Smooth muscle cell (in vitro differentiated cells): ENCODE measurements at regions not wholly inside any gene's neighbourhood (a gene's known extent, or its start where the extent isn't known, plus 50 kb on each side); places are given as distances from the start of the nearest gene placed in this dataset.

Experiments used
- DNase-seq: peaks from one replicate; lab custom pipeline; 2025; ENCODE audit not compliant: unreplicated experiment; lab: John Stamatoyannopoulos, UW
- H2AFZ ChIP-seq: fragments of 200-600 bp; sonication (generic); 2 replicates; pipeline ENCODE4 v1.6.0; 2016; ENCODE audit warnings: antibody characterized with exemption, low read depth, mild to moderate bottlenecking
- H3F3A ChIP-seq: fragments of 200-600 bp; sonication (generic); 2 replicates; pipeline ENCODE4 v1.6.0; 2017; ENCODE audit warnings: antibody characterized with exemption, low read depth
- H3K27ac ChIP-seq: fragments of 200-600 bp; sonication (generic); 2 replicates; pipeline ENCODE4 v1.5.1; 2016; ENCODE audit warnings: low read depth, mild to moderate bottlenecking
- H3K27me3 ChIP-seq: fragments of 200-600 bp; sonication (generic); 2 replicates; pipeline ENCODE4 v1.6.1; 2016; ENCODE audit warnings: low read depth, mild to moderate bottlenecking
- H3K36me3 ChIP-seq: fragments of 200-600 bp; sonication (generic); 2 replicates; pipeline ENCODE4 v1.5.1; 2016; ENCODE audit warnings: low read depth
- H3K4me1 ChIP-seq: fragments of 200-600 bp; sonication (generic); 2 replicates; pipeline ENCODE4 v1.5.1; 2016; ENCODE audit warnings: low read depth
- H3K4me2 ChIP-seq: fragments of 200-600 bp; sonication (generic); 2 replicates; pipeline ENCODE4 v1.6.0; 2016; ENCODE audit warnings: mild to moderate bottlenecking
- H3K4me3 ChIP-seq: fragments of 200-600 bp; sonication (generic); 2 replicates; pipeline ENCODE4 v1.5.1; 2016; ENCODE audit warnings: mild to moderate bottlenecking
- H3K79me2 ChIP-seq: fragments of 200-600 bp; sonication (generic); 2 replicates; pipeline ENCODE4 v1.6.0; 2016; ENCODE audit warnings: low read depth, mild to moderate bottlenecking
- H3K9ac ChIP-seq: fragments of 200-600 bp; sonication (generic); 2 replicates; pipeline ENCODE4 v1.6.0; 2016; ENCODE audit warnings: low read depth
- H3K9me3 ChIP-seq: fragments of 200-600 bp; sonication (generic); replicated peaks from 2 replicates; pipeline ENCODE4 v1.5.1; 2016; ENCODE audit warnings: low read depth
- H4K20me1 ChIP-seq: fragments of 200-600 bp; sonication (generic); 2 replicates; pipeline ENCODE4 v1.6.0; 2016; ENCODE audit warnings: low read depth
- WGBS: methylation state at CpG from one replicate; pipeline ENCODE4 v1.1.7; 2016; ENCODE audit warnings: low lambda C conversion rate; 5-methylcytosine and 5-hydroxymethylcytosine counted together
- TF ChIP-seq, protein P1 (sequence below): fragments of 200-600 bp; sonication (generic); IDR thresholded peaks from 2 replicates; pipeline ENCODE4 v1.5.1; 2017; ENCODE audit warnings: borderline replicate concordance, mild to moderate bottlenecking, antibody characterized with exemption; ENCODE audit not compliant: insufficient read depth, poor library complexity, severe bottlenecking

DNA sequence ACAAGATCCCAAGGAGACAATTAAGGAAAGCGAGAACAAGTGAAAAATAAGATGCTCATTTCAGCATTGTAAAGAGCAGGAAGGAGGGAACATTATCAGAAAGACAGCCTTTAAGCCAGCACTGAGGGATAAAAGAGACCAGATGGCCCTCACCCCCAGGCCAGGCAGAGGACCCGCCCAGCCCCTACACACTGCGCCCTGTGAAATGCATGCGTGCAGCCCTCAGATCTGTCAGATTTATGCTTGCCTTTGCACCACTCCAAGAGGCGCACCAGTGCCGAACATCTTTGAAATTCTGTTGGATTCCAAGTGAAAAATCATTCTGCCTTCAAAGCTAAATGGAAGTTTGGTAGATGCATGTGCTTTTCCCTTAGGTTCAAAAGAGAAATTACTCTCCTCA, 378.0 kb downstream of the MLLT3 start:
- H3K9me3 ChIP-seq, result no peaks in the 10 kb centered on the region
- 22% methylated on average over 6 of the region's 6 CpGs for WGBS
- DNase-seq, result no peak

DNA sequence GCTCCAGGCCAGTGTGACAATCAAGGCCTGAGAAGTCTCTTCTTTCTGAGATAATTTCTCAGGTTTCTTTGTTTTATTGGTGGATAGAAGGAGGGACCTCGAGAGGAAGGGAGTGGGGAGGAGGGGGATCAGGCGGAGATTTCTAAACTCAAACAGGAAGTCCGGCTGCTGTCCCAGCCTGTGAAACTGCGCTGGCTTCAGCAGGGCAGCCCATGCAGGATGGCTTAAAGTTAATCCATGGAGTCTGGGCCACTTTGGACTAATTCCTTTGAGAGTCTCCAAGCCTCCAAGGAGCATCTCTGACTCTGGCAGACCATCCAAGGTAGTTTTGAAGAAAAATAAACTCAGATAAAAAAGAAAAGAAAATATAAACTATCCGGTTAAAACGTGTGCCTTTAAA, 378.5 kb downstream of the MLLT3 start:
- no peak overlapping the region for H3K9ac ChIP-seq
- H3K4me2 ChIP-seq, result peak overlapping the region; percentile 76
- no peaks in the 10 kb centered on the region for H3K27me3 ChIP-seq
- H3K36me3 ChIP-seq, result no peaks in the 10 kb centered on the region
- H4K20me1 ChIP-seq, result no peaks in the 10 kb centered on the region
- no peaks in the 10 kb centered on the region for H3K79me2 ChIP-seq
- no peaks in the 10 kb centered on the region for H3K9me3 ChIP-seq
- H3K4me3 ChIP-seq, result peak overlapping the region; percentile 12
- peak overlapping the region; percentile 36 for H3K27ac ChIP-seq
- peak overlapping the region; percentile 28 for H2AFZ ChIP-seq
- peaks cover 11% of the 10 kb centered on the region for H3K4me1 ChIP-seq
- TF ChIP-seq, protein P1, sequence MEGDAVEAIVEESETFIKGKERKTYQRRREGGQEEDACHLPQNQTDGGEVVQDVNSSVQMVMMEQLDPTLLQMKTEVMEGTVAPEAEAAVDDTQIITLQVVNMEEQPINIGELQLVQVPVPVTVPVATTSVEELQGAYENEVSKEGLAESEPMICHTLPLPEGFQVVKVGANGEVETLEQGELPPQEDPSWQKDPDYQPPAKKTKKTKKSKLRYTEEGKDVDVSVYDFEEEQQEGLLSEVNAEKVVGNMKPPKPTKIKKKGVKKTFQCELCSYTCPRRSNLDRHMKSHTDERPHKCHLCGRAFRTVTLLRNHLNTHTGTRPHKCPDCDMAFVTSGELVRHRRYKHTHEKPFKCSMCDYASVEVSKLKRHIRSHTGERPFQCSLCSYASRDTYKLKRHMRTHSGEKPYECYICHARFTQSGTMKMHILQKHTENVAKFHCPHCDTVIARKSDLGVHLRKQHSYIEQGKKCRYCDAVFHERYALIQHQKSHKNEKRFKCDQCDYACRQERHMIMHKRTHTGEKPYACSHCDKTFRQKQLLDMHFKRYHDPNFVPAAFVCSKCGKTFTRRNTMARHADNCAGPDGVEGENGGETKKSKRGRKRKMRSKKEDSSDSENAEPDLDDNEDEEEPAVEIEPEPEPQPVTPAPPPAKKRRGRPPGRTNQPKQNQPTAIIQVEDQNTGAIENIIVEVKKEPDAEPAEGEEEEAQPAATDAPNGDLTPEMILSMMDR, result no peak
- no peaks in the 10 kb centered on the region for H3F3A ChIP-seq
- WGBS, result 4% methylated on average over 6 of the region's 6 CpGs
- DNase-seq, result no peak

More for the DNA sequence above, 378.0 kb downstream of the MLLT3 start:
- Histone ChIP-seq H3K27ac (peak overlapping the region; percentile 36), H3K36me3 (no peaks in the 10 kb centered on the region), H3K4me3 (peak overlapping the region; percentile 12), H3K79me2 (no peaks in the 10 kb centered on the region), H4K20me1 (no peaks in the 10 kb centered on the region), H3K9ac (no peak overlapping the region), H3F3A (no peaks in the 10 kb centered on the region), H2AFZ (peak overlapping the region; percentile 28), H3K27me3 (no peaks in the 10 kb centered on the region), H3K4me2 (peak overlapping the region; percentile 76), H3K4me1 (peaks cover 11% of the 10 kb centered on the region)
- TF ChIP-seq, protein P1, result no peak

DNA sequence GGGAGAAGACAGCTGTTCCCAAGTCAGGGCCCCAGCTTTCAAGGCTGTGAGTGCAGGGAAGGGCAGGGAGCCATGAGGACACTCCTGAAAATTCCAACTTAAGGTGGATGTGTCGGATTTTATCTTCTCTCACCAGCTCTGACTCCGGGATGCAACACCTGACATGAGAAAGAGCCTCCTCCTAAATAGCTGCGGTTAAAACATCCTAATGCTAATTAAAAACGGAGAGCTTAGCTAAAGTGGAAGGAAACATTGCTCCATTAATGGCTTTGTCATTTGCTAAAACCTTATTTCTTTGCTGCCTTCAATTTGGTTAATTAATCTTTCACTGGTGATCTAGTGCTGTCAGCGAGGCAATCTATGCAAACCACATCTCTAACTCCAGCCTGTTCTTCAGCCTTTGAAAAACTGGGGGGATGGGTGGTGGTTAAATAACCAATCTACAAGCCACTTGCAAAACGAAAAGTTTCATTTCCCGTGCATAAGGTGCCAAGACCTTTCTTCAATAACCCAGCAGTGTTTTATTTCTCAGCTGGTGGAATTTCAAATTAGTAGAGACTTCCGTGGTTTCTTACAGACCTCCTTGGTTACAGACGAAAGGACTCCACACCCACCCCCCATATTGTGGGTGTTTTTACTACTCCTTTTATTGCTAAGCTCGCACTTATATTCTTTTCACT, 379.6 kb downstream of the MLLT3 start:
- Histone ChIP-seq H3K4me3 (no peak overlapping the region), H3K9ac (no peak overlapping the region), H3K4me2 (peak overlapping the region; percentile 30), H2AFZ (no peak overlapping the region), H3F3A (no peaks in the 10 kb centered on the region), H3K79me2 (no peaks in the 10 kb centered on the region), H3K27me3 (no peaks in the 10 kb centered on the region), H3K36me3 (no peaks in the 10 kb centered on the region), H3K27ac (no peak overlapping the region), H3K4me1 (peaks cover 11% of the 10 kb centered on the region), H3K9me3 (no peaks in the 10 kb centered on the region), H4K20me1 (no peaks in the 10 kb centered on the region)
- TF ChIP-seq, protein P1, result no peak
- no peak for DNase-seq
- 45% methylated on average over 10 of the region's 10 CpGs for WGBS

DNA sequence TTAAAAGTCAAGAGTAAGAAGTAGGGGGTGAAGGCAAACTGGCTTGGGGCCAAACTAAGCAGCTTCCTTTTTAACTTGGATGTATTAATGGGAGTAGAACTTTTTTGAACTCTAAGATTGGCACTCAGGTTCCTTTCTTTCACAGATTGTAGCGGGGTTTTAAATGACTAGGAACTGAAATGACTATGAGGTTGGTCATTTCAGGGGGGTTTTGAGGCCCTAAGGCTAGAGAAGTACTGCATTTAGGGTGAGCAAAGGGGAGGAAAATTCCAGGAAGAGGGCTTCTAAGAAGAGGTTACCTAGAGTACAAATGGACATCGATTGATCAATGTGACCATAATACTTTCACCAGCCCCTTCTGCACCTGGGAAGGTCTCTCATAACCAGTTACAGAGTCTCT, 381.8 kb downstream of the MLLT3 start:
- no peaks in the 10 kb centered on the region for H4K20me1 ChIP-seq
- H3K4me3 ChIP-seq, result no peak overlapping the region
- H3F3A ChIP-seq, result no peaks in the 10 kb centered on the region
- TF ChIP-seq, protein P1, result no peak
- H2AFZ ChIP-seq, result no peak overlapping the region
- no peaks in the 10 kb centered on the region for H3K27me3 ChIP-seq
- no peaks in the 10 kb centered on the region for H3K36me3 ChIP-seq
- H3K9ac ChIP-seq, result no peak overlapping the region
- peaks cover 11% of the 10 kb centered on the region for H3K4me1 ChIP-seq
- H3K79me2 ChIP-seq, result no peaks in the 10 kb centered on the region
- H3K4me2 ChIP-seq, result no peak overlapping the region
- 95% methylated on average over 2 of the region's 2 CpGs for WGBS
- H3K9me3 ChIP-seq, result no peaks in the 10 kb centered on the region
- no peak overlapping the region for H3K27ac ChIP-seq
- DNase-seq, result no peak
